Sigmoid colon (tissue), 6 donors: ENCODE measurements at regions not wholly inside any gene's neighbourhood (a gene's known extent, or its start where the extent isn't known, plus 50 kb on each side); places are given as distances from the start of the nearest gene placed in this dataset.

Experiments
- DNase-seq: peaks from one replicate; pipeline ENCODE4 v3.0.0-alpha.2; 2019
- H3K27ac ChIP-seq, 4 donors: fragments of 200-600 bp; sonication (generic); one replicate each; pipeline ENCODE4 v1.5.1; 2016 to 2019; ENCODE audit warnings: mild to moderate bottlenecking in 1 of 4
- H3K27me3 ChIP-seq, 3 donors: fragments of 200-600 bp; sonication (generic); one replicate each; pipeline ENCODE4 v1.5.1; 2019; ENCODE audit warnings: mild to moderate bottlenecking in 1 of 3
- H3K36me3 ChIP-seq, 4 donors: fragments of 200-600 bp; sonication (generic); one replicate each; pipeline ENCODE4 v1.5.1; 2016 to 2019
- H3K4me1 ChIP-seq, 4 donors: fragments of 200-600 bp; sonication (generic); one replicate each; pipeline ENCODE4 v1.5.1; 2017 to 2019
- H3K4me3 ChIP-seq, 4 donors: fragments of 200-600 bp; sonication (generic); one replicate each; pipeline ENCODE4 v1.5.1; 2017 to 2019; ENCODE audit warnings: mild to moderate bottlenecking in 2 of 4, moderate library complexity in 1 of 4
- H3K9me3 ChIP-seq, 4 donors: fragments of 200-600 bp in 3 of 4; sonication (generic) in 3 of 4; one replicate each; pipeline versions ENCODE4 v1.5.1 to v1.6.1; 2013 to 2019
- EP300 ChIP-seq, 4 donors: sonication (generic); formaldehyde crosslinking; IDR thresholded peaks; one replicate each; pipeline ENCODE4 v1.6.1; 2017; ENCODE audit warnings: antibody characterized with exemption in 4 of 4
- POLR2A ChIP-seq, 2 donors: fragments of 450-650 bp; IDR thresholded peaks; one replicate each; pipeline ENCODE4 v1.6.1; 2016; ENCODE audit warnings: antibody characterized with exemption in 2 of 2, mild to moderate bottlenecking in 2 of 2, moderate library complexity in 2 of 2
- POLR2AphosphoS5 ChIP-seq, 4 donors: sonication (generic); formaldehyde crosslinking; IDR thresholded peaks; one replicate each; pipeline ENCODE4 v1.6.1; 2017; ENCODE audit warnings: antibody characterized with exemption in 4 of 4
- WGBS, 2 donors: extraction: QIAGEN DNeasy Blood & Tissue Kit; methylation state at CpG; one replicate each; pipeline ENCODE4 v1.1.7; 2013; 5-methylcytosine and 5-hydroxymethylcytosine counted together
- intact Hi-C: fragments of 100-400 bp; cut with DNase I; formaldehyde crosslinking; loops from one replicate; pipeline ENCODE4 v1.15.1; 2023
- TF ChIP-seq, protein P1 (sequence below), 4 experiments: fragments of 450-650 bp in 3 of 4; fragments of 200-600 bp in 1 of 4; IDR thresholded peaks; one replicate each; pipeline ENCODE4 v1.5.1; 2016 to 2019; ENCODE audit warnings: antibody characterized with exemption in 4 of 4, mild to moderate bottlenecking in 3 of 4, moderate library complexity in 2 of 4
- donor health status: healthy with polysubstance abuse.
- donor health status: healthy.

DNA sequence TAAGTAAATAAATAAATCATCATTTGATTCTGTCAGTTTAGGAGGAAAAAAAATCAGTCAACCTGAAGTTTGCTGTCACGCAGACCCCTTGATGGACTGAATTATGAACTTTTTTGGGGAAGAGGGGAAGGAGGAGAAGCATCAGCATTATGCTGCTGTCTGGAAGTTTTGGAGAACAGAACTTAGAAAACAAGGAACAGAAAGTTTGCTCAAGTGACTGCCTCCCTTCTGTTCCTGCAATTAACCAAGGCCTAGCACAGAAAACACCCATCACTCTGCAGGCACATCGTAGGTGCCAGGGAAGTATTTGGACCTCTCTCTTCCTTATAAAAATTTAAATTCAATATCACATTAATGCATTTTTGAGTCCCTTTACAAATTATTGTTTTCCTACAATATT lies 283.8 kb downstream of the VRK1 start:
- Histone ChIP-seq H3K27ac (no peak overlapping the region), H3K4me3 (no peak overlapping the region), H3K4me1 (no peaks in the 10 kb centered on the region), H3K36me3 (no peaks in the 10 kb centered on the region), H3K9me3 (peaks cover 0 to 2% (median 0%) of the 10 kb centered on the region in 4 donors), H3K27me3 (no peaks in the 10 kb centered on the region)
- intact Hi-C loops, result no loop called here
- TF ChIP-seq, protein P1, sequence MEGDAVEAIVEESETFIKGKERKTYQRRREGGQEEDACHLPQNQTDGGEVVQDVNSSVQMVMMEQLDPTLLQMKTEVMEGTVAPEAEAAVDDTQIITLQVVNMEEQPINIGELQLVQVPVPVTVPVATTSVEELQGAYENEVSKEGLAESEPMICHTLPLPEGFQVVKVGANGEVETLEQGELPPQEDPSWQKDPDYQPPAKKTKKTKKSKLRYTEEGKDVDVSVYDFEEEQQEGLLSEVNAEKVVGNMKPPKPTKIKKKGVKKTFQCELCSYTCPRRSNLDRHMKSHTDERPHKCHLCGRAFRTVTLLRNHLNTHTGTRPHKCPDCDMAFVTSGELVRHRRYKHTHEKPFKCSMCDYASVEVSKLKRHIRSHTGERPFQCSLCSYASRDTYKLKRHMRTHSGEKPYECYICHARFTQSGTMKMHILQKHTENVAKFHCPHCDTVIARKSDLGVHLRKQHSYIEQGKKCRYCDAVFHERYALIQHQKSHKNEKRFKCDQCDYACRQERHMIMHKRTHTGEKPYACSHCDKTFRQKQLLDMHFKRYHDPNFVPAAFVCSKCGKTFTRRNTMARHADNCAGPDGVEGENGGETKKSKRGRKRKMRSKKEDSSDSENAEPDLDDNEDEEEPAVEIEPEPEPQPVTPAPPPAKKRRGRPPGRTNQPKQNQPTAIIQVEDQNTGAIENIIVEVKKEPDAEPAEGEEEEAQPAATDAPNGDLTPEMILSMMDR (IDR thresholded peaks at IDR 0.05), result no peak
- no peak for TF ChIP-seq POLR2AphosphoS5 (IDR thresholded peaks at IDR 0.05)
- no peak for TF ChIP-seq EP300 (IDR thresholded peaks at IDR 0.05)
- no peak for TF ChIP-seq POLR2A (IDR thresholded peaks at IDR 0.05)
- DNase-seq, result no peak
- WGBS, 2 donors, result 81 to 85% methylated on average over 2 of the region's 2 CpGs

DNA sequence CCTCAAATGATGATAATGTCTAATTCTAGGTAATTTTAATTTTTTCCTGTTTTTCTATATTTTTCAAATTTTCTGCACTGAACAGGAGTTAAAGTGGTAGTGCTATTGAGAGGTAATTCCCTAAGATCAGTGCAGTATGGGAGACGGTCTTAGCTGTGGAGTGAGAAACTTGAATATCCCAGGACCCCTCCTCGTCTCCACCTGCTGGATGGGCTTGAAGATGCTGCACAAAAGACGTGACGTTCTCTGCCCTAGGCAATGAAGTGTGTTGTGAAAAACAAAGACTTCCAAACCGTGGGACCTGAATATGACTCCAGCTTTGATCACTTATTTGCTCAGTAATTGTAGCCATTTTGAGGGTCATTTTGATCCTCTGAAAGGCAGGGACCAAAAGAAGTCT lies 298.1 kb downstream of the VRK1 start:
- H3K4me1 ChIP-seq, result no peaks in the 10 kb centered on the region
- DNase-seq, result no peak
- no peaks in the 10 kb centered on the region for H3K27me3 ChIP-seq
- intact Hi-C loops, result no loop called here
- TF ChIP-seq POLR2A (IDR thresholded peaks at IDR 0.05) (no peak), POLR2AphosphoS5 (IDR thresholded peaks at IDR 0.05) (no peak), EP300 (IDR thresholded peaks at IDR 0.05) (no peak)
- TF ChIP-seq, protein P1 (IDR thresholded peaks at IDR 0.05), result no peak
- 52 to 65% methylated on average over 5 of the region's 5 CpGs for WGBS, 2 donors
- H3K9me3 ChIP-seq, result no peaks in the 10 kb centered on the region
- H3K36me3 ChIP-seq, result no peaks in the 10 kb centered on the region
- no peak overlapping the region for H3K27ac ChIP-seq
- no peak overlapping the region for H3K4me3 ChIP-seq

DNA sequence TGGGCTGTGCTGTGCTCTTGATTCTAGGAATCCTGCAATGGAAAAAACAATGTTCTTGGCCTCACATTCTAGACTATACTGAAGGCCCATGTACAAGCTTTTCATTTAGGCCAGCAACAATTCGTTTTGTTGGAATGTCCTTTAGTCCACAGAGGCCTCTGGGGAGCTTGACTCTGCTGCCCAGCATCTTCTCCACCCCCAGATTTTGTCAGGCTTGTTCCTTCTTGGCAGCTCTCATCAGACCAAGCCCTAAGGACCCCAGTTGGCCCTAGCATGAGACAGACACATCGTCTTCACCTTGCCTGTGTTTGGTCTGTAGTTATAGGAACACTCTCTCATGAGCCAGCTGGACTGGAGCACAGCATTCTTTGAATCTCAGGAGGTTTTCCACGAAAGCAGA lies 300.1 kb downstream of the VRK1 start:
- Histone ChIP-seq H3K36me3 (no peaks in the 10 kb centered on the region), H3K4me1 (no peaks in the 10 kb centered on the region), H3K27me3 (peaks cover 0 to 9% (median 0%) of the 10 kb centered on the region in 3 donors), H3K27ac (no peak overlapping the region), H3K4me3 (no peak overlapping the region), H3K9me3 (no peaks in the 10 kb centered on the region)
- intact Hi-C loops, result no loop called here
- TF ChIP-seq POLR2AphosphoS5 (IDR thresholded peaks at IDR 0.05) (no peak), POLR2A (IDR thresholded peaks at IDR 0.05) (no peak), EP300 (IDR thresholded peaks at IDR 0.05) (no peak)
- TF ChIP-seq, protein P1 (IDR thresholded peaks at IDR 0.05), result no peak
- WGBS, 2 donors, result 50 to 58% methylated on average over 3 of the region's 3 CpGs
- no peak for DNase-seq

DNA sequence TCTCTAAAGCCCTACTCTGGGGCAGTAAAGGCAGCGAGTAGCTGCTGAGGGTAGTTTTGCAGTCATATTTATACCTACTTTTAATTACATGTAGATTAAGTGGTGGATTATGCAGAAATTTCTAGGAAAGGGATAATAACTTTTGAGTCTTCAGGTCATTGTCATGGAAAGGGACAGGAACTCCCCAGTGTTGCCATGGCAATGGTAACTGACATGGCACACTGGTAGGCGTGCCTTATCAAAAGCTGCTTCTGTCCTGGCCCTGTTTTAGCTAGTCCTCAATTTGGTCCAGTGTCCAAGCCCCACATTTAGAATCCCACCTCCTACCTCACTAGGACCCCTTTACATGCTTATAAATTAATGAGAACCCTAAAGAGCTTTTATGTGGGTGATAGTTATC lies 303.1 kb downstream of the VRK1 start:
- Histone ChIP-seq H3K27me3 (peaks cover 0 to 11% (median 0%) of the 10 kb centered on the region in 3 donors), H3K4me3 (no peak overlapping the region), H3K27ac (no peak overlapping the region), H3K36me3 (no peaks in the 10 kb centered on the region), H3K4me1 (no peaks in the 10 kb centered on the region), H3K9me3 (no peaks in the 10 kb centered on the region)
- no peak for DNase-seq
- WGBS, 2 donors, result 68 to 84% methylated on average over 2 of the region's 2 CpGs
- TF ChIP-seq POLR2AphosphoS5 (IDR thresholded peaks at IDR 0.05) (no peak), POLR2A (IDR thresholded peaks at IDR 0.05) (no peak), EP300 (IDR thresholded peaks at IDR 0.05) (no peak)
- TF ChIP-seq, protein P1 (IDR thresholded peaks at IDR 0.05), result no peak
- intact Hi-C loops, result no loop called here

DNA sequence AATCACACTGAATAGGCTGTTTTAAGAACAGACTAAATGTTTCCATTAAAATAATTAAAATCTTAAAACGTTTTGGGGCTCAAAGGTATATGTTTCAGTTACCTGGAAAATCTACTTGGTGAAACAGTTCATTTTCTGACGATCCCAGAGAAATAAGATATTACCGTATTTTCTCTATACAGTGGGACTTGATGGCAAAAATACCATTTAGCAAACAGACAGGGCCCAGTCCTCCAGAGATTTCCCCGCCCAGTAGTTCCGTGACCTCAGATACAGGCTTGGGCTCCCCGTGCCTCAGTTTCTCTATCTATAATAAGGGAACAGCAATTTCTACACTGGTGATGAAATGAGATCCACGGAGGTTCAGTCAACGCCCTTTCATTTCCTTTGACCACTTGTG lies 304.4 kb downstream of the VRK1 start:
- DNase-seq, result no peak
- peaks cover 0 to 14% (median 0%) of the 10 kb centered on the region in 3 donors for H3K27me3 ChIP-seq
- 73 to 81% methylated on average over 8 of the region's 8 CpGs for WGBS, 2 donors
- H3K9me3 ChIP-seq, result no peaks in the 10 kb centered on the region
- no peak overlapping the region for H3K27ac ChIP-seq
- no peak for TF ChIP-seq EP300 (IDR thresholded peaks at IDR 0.05)
- TF ChIP-seq, protein P1 (IDR thresholded peaks at IDR 0.05), result no peak
- TF ChIP-seq POLR2AphosphoS5 (IDR thresholded peaks at IDR 0.05), result no peak
- no peak for TF ChIP-seq POLR2A (IDR thresholded peaks at IDR 0.05)
- no peak overlapping the region for H3K4me3 ChIP-seq
- H3K36me3 ChIP-seq, result no peaks in the 10 kb centered on the region
- intact Hi-C loops, result no loop called here
- no peaks in the 10 kb centered on the region for H3K4me1 ChIP-seq
